ENCODE measurements at regions not wholly inside any gene's neighbourhood (a gene's known extent, or its start where the extent isn't known, plus 50 kb on each side); places are given as distances from the start of the nearest gene placed in this dataset.
A peak's percentile ranks its signal among the peaks of the same experiment; 100 is the strongest.
"Not testable (repeated sequence)": the region's sequence is repeated elsewhere in the genome, so short reads cannot be mapped to it uniquely, and the experiment has no call there.

- DNase-seq: no peak
Observed at GRCh38 chr9:75626860-75627259, 263.6 kb upstream of the PCSK5 start.

GRCh38 chr9:75628952-75629351, 261.5 kb upstream of the PCSK5 start:
- DNase-seq: no peak

- DNase-seq: no peak
Observed at GRCh38 chr9:75633451-75634057, 256.9 kb upstream of the PCSK5 start.

- DNase-seq: no peak
Observed at GRCh38 chr9:75636427-75637045, 253.9 kb upstream of the PCSK5 start.

GRCh38 chr9:75639971-75640610, 250.4 kb upstream of the PCSK5 start:
- no peak for DNase-seq

- no peak for DNase-seq
Observed at GRCh38 chr9:75642522-75642921, 248.0 kb upstream of the PCSK5 start.

GRCh38 chr9:75644649-75645048, 245.8 kb upstream of the PCSK5 start:
- DNase-seq: peak; percentile 75

- no peak for DNase-seq
Observed at GRCh38 chr9:75648034-75648433, 242.4 kb upstream of the PCSK5 start.

GRCh38 chr9:75649060-75649459, 241.4 kb upstream of the PCSK5 start:
- no peak for DNase-seq

GRCh38 chr9:75651709-75652108, 238.8 kb upstream of the PCSK5 start:
- no peak for DNase-seq

- no peak for DNase-seq
Observed at GRCh38 chr9:75653335-75653734, 237.1 kb upstream of the PCSK5 start.

- DNase-seq: no peak
Observed at GRCh38 chr9:75653750-75654149, 236.7 kb upstream of the PCSK5 start.

- DNase-seq: no peak
Observed at GRCh38 chr9:75657015-75657414, 233.5 kb upstream of the PCSK5 start.

- DNase-seq: no peak
Observed at GRCh38 chr9:75658301-75658905, 232.1 kb upstream of the PCSK5 start.

- peak; percentile 61 for DNase-seq
Observed at GRCh38 chr9:75664597-75664996, 225.9 kb upstream of the PCSK5 start.

GRCh38 chr9:75666856-75667554, 223.5 kb upstream of the PCSK5 start:
- no peak for DNase-seq

- DNase-seq: no peak
Observed at GRCh38 chr9:75669721-75670120, 220.8 kb upstream of the PCSK5 start.

- DNase-seq: no peak
Observed at GRCh38 chr9:75671354-75671753, 219.1 kb upstream of the PCSK5 start.

GRCh38 chr9:75672478-75672877, 218.0 kb upstream of the PCSK5 start:
- no peak for DNase-seq

GRCh38 chr9:75683591-75683990, 206.9 kb upstream of the PCSK5 start:
- no peak for DNase-seq

GRCh38 chr9:75685062-75685461, 205.4 kb upstream of the PCSK5 start:
- DNase-seq: no peak

GRCh38 chr9:75687359-75687953, 203.0 kb upstream of the PCSK5 start:
- no peak for DNase-seq

- not testable (repeated sequence) for DNase-seq
Observed at GRCh38 chr9:75690551-75690950, 199.9 kb upstream of the PCSK5 start.
